H1 (cell line): ENCODE measurements at regions not wholly inside any gene's neighbourhood (a gene's known extent, or its start where the extent isn't known, plus 50 kb on each side); places are given as distances from the start of the nearest gene placed in this dataset.

Experiments used
- CTCF ChIA-PET: fragments of 300-600 bp; sonication (Branson Sonifier 250); formaldehyde crosslinking; loops from one replicate; lab custom pipeline; 2021; ENCODE audit not compliant: partially characterized antibody; lab: Charles Lee
- POLR2A ChIA-PET: fragments of 300-600 bp; sonication (Branson Sonifier 250); formaldehyde crosslinking; loops from one replicate; lab custom pipeline; 2021; ENCODE audit warnings: inconsistent platforms; ENCODE audit not compliant: partially characterized antibody; lab: Charles Lee
- DNase-seq, 2 experiments: peaks; one replicate each; pipeline versions ENCODE4 v3.0.0 to v3.0.0-alpha.2; 2010 to 2022; ENCODE audit warnings: low spot score in 2 of 2, low read depth in 1 of 2, mixed read lengths in 1 of 2
- FAIRE-seq: peaks from 2 replicates; lab custom pipeline; 2011; peaks lifted over from hg19 to GRCh38; lab: Jason Lieb, UNC
- H2AFZ ChIP-seq: 2 replicates; pipeline ENCODE4 v1.8.1; 2012; ENCODE audit warnings: low read length, inconsistent platforms
- H2AK5ac ChIP-seq: 2 replicates; pipeline ENCODE4 v1.6.1; 2013; ENCODE audit warnings: low read depth, low read length
- H2BK120ac ChIP-seq: replicated peaks from 2 replicates; pipeline ENCODE3; 2013; ENCODE audit warnings: low read depth, low read length, inconsistent platforms
- H2BK12ac ChIP-seq: 2 replicates; pipeline ENCODE4 v1.6.1; 2013; ENCODE audit warnings: low read depth, low read length
- H2BK15ac ChIP-seq: 2 replicates; pipeline ENCODE4 v1.6.1; 2013; ENCODE audit warnings: low read length
- H2BK20ac ChIP-seq: 2 replicates; pipeline ENCODE4 v1.6.1; 2013; ENCODE audit warnings: low read length
- H2BK5ac ChIP-seq: 2 replicates; pipeline ENCODE4 v1.6.1; 2013; ENCODE audit warnings: low read depth, low read length
- H3K14ac ChIP-seq: 2 replicates; pipeline ENCODE4 v1.6.1; 2013; ENCODE audit warnings: inconsistent platforms; ENCODE audit not compliant: insufficient read length
- H3K18ac ChIP-seq: 2 replicates; pipeline ENCODE4 v1.6.1; 2013; ENCODE audit warnings: low read length; ENCODE audit errors: extremely low read depth
- H3K23ac ChIP-seq: 2 replicates; pipeline ENCODE4 v1.6.1; 2013; ENCODE audit warnings: inconsistent platforms; ENCODE audit not compliant: insufficient read length
- H3K23me2 ChIP-seq: 2 replicates; pipeline ENCODE4 v1.6.1; 2013; ENCODE audit warnings: low read depth, low read length
- H3K27ac ChIP-seq: 2 replicates; pipeline ENCODE4 v1.6.1; 2011; ENCODE audit warnings: low read depth, low read length, inconsistent platforms
- H3K27me3 ChIP-seq, 4 experiments: replicated peaks in 1 of 4; 1 replicate in 1 of 4; 2 replicates in 3 of 4; pipeline versions ENCODE4 v1.6.1 to v1.8.1; 2011 to 2013; ENCODE audit warnings: low read length in 3 of 4, mild to moderate bottlenecking in 3 of 4, inconsistent platforms in 2 of 4, mixed read lengths in 2 of 4, moderate library complexity in 1 of 4; ENCODE audit not compliant: control insufficient read depth in 3 of 4, insufficient read depth in 3 of 4; ENCODE audit errors: extremely low read depth in 1 of 4
- H3K36me3 ChIP-seq, 4 experiments: 2 replicates each; pipeline versions ENCODE4 v1.6.1 to v1.8.1; 2011 to 2013; ENCODE audit warnings: mild to moderate bottlenecking in 4 of 4, low read length in 3 of 4, moderate library complexity in 2 of 4, control low read depth in 1 of 4, inconsistent platforms in 1 of 4; ENCODE audit not compliant: insufficient read depth in 4 of 4, control insufficient read depth in 2 of 4
- H3K4ac ChIP-seq: replicated peaks from 2 replicates; pipeline ENCODE3; 2013; ENCODE audit warnings: low read length, low read depth, mixed read lengths, inconsistent platforms; ENCODE audit not compliant: insufficient read length
- H3K4me1 ChIP-seq, 4 experiments: replicated peaks in 1 of 4; 1 replicate in 1 of 4; 2 replicates in 3 of 4; pipeline versions ENCODE4 v1.6.1 to v1.8.1; 2011 to 2013; ENCODE audit warnings: low read length in 3 of 4, inconsistent platforms in 2 of 4, mixed read lengths in 1 of 4; ENCODE audit not compliant: insufficient read depth in 4 of 4, control insufficient read depth in 3 of 4
- H3K4me2 ChIP-seq, 2 experiments: 2 replicates each; pipeline versions ENCODE4 v1.6.1 to v1.8.1; 2011 to 2013; ENCODE audit warnings: low read depth in 2 of 2, low read length in 2 of 2, control low read depth in 1 of 2, inconsistent platforms in 1 of 2, mild to moderate bottlenecking in 1 of 2; ENCODE audit not compliant: insufficient read depth in 1 of 2
- H3K4me3 ChIP-seq, 4 experiments: fragments of 200-600, 300-600 bp in 1 of 4; sonication (generic), shearing (Covaris generic), sonication (Bioruptor Twin) in 1 of 4; 2 replicates each; pipeline versions ENCODE4 v1.5.1 to v1.8.1; 2011 to 2016; ENCODE audit warnings: low read length in 4 of 4, low read depth in 3 of 4, control low read depth in 2 of 4, inconsistent platforms in 2 of 4, mild to moderate bottlenecking in 2 of 4, mixed read lengths in 1 of 4, moderate library complexity in 1 of 4; ENCODE audit not compliant: insufficient read depth in 2 of 4; ENCODE audit errors: extremely low read depth in 1 of 4
- H3K56ac ChIP-seq: replicated peaks from 2 replicates; pipeline ENCODE3; 2013; ENCODE audit warnings: low read depth, mild to moderate bottlenecking, mixed read lengths, low read length, inconsistent platforms; ENCODE audit not compliant: insufficient read length
- H3K79me1 ChIP-seq: 2 replicates; pipeline ENCODE4 v1.6.1; 2013; ENCODE audit warnings: low read depth, low read length, control low read depth
- H3K79me2 ChIP-seq, 2 experiments: 2 replicates each; pipeline versions ENCODE4 v1.6.1 to v1.8.1; 2012 to 2013; ENCODE audit warnings: low read length in 2 of 2, mild to moderate bottlenecking in 2 of 2, inconsistent platforms in 1 of 2; ENCODE audit not compliant: insufficient read depth in 2 of 2, control insufficient read depth in 1 of 2
- H3K9ac ChIP-seq, 4 experiments: replicated peaks in 1 of 4; 1 replicate in 1 of 4; 2 replicates in 3 of 4; pipeline versions ENCODE4 v1.6.1 to v1.8.1; 2011 to 2013; ENCODE audit warnings: low read depth in 3 of 4, low read length in 3 of 4, control low read depth in 2 of 4, mild to moderate bottlenecking in 2 of 4, moderate library complexity in 2 of 4, inconsistent platforms in 1 of 4; ENCODE audit errors: extremely low read depth in 1 of 4
- H3K9me3 ChIP-seq, 2 experiments: 2 replicates each; pipeline versions ENCODE4 v1.6.1 to v1.8.1; 2012 to 2013; ENCODE audit warnings: mild to moderate bottlenecking in 2 of 2, moderate library complexity in 2 of 2, control low read depth in 1 of 2, inconsistent platforms in 1 of 2, low read depth in 1 of 2, low read length in 1 of 2, mixed read lengths in 1 of 2; ENCODE audit not compliant: insufficient read depth in 2 of 2
- H4K20me1 ChIP-seq, 2 experiments: replicated peaks in 1 of 2; 2 replicates each; pipeline versions ENCODE3 to v1.8.1; 2011 to 2013; ENCODE audit warnings: inconsistent platforms in 2 of 2, low read length in 2 of 2, mild to moderate bottlenecking in 1 of 2; ENCODE audit not compliant: insufficient read depth in 2 of 2, control insufficient read depth in 1 of 2
- H4K5ac ChIP-seq: 2 replicates; pipeline ENCODE4 v1.6.1; 2013; ENCODE audit warnings: low read length, low read depth, mixed read lengths, inconsistent platforms; ENCODE audit not compliant: insufficient read length
- H4K8ac ChIP-seq: 2 replicates; pipeline ENCODE4 v1.8.0; 2013; ENCODE audit warnings: mild to moderate bottlenecking, moderate library complexity, low read length, inconsistent platforms; ENCODE audit not compliant: insufficient read depth; ENCODE audit errors: extremely low read depth
- H4K91ac ChIP-seq: replicated peaks from 2 replicates; pipeline ENCODE3; 2013; ENCODE audit warnings: low read length, mixed read lengths, inconsistent platforms; ENCODE audit not compliant: insufficient read length
- BACH1 ChIP-seq: IDR thresholded peaks from 2 replicates; pipeline ENCODE4 v1.6.1; 2012; ENCODE audit warnings: low read length, improper control_type of control experiment
- BCL11A ChIP-seq, 2 experiments: IDR thresholded peaks; one replicate each; pipeline ENCODE4 v1.6.1; 2011; ENCODE audit warnings: low read depth in 2 of 2, low read length in 2 of 2, mild to moderate bottlenecking in 2 of 2
- CEBPB ChIP-seq: IDR thresholded peaks from 2 replicates; pipeline ENCODE4 v1.6.1; 2012; ENCODE audit warnings: low read depth, low read length
- CHD1 ChIP-seq: IDR thresholded peaks from 2 replicates; pipeline ENCODE4 v1.6.1; 2012; ENCODE audit warnings: low read depth, low read length, improper control_type of control experiment
- CTBP2 ChIP-seq: IDR thresholded peaks from 2 replicates; pipeline ENCODE4 v1.7.0; 2011; ENCODE audit warnings: borderline replicate concordance, mild to moderate bottlenecking, moderate library complexity, mixed read lengths, low read length; ENCODE audit not compliant: insufficient read depth, insufficient read length
- MAFK ChIP-seq: IDR thresholded peaks from 2 replicates; pipeline ENCODE4 v1.6.1; 2012; ENCODE audit warnings: low read depth, mild to moderate bottlenecking, improper control_type of control experiment, low read length
- RFX5 ChIP-seq: IDR thresholded peaks from 2 replicates; pipeline ENCODE4 v1.6.1; 2011; ENCODE audit warnings: low read depth, low read length, improper control_type of control experiment, borderline replicate concordance
- RNF2 ChIP-seq: fragments of 200-900, 300-1000 bp; sonication (generic); IDR thresholded peaks from 2 replicates; pipeline ENCODE4 v1.7.1; 2016; ENCODE audit warnings: borderline replicate concordance, low read depth, mild to moderate bottlenecking, antibody characterized with exemption, low read length; ENCODE audit not compliant: poor library complexity, severe bottlenecking; ENCODE audit errors: missing control alignments
- RXRA ChIP-seq: IDR thresholded peaks from 2 replicates; pipeline ENCODE4 v1.6.1; 2011; ENCODE audit warnings: low read depth, mild to moderate bottlenecking, low read length, moderate library complexity; ENCODE audit not compliant: insufficient read depth
- SP4 ChIP-seq: IDR thresholded peaks from 2 replicates; pipeline ENCODE4 v1.6.1; 2012; ENCODE audit warnings: low read length, inconsistent platforms
- WGBS, 2 experiments: shearing (Covaris generic) in 1 of 2; methylation state at CpG; one replicate each; pipeline versions ENCODE4 v1.1.6 to v1.1.7; 2013 to 2015; ENCODE audit warnings: low lambda C conversion rate in 2 of 2, mixed read lengths in 2 of 2, inconsistent platforms in 1 of 2, low coverage in 1 of 2, missing lambda C conversion rate in 1 of 2; ENCODE audit not compliant: insufficient replicate concordance in 2 of 2, insufficient coverage in 1 of 2, insufficient read length in 1 of 2; ENCODE audit errors: extremely low coverage in 1 of 2, missing lambda C conversion rate in 1 of 2; 5-methylcytosine and 5-hydroxymethylcytosine counted together
- TF ChIP-seq, protein P1 (sequence below): IDR thresholded peaks from 2 replicates; pipeline ENCODE4 v1.6.1; 2012; ENCODE audit warnings: inconsistent platforms

DNA sequence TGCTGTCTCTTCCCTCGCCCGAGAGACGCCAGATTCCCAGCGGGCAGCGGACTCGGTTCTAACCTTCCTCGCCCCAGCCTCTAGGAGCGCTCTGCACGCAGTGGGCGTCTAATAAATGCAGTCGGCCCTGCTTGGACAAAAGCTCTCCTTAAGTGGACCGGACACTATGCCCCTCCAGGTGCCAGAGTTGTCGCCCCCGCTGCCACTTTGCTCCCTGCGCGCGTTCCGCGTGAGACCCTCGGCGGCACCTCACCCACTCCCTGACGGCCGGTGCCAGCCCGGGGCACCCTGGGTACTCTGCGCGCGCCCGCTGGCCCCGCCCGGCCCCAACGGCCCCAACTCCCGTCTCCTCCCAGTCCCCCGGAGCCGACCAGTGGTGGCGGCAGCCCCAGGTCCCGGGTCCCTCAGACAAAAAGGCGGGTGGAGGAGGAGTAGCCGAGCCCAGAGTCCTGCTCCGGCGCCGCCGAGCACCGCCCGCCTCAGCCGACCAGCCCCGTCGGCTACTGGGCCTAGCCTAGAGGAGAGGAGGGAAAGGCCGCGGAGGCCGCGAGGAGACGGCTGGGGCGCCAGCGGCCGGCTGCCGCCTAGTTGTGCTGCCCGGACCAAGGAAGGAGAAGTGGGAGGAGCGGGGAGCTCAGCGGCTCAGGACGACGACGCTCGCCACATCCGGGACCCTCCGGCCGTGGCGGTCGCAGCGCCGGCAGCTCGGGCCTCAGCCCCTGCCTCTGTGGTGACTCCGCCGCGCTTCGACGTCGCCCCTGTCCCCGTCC, 123.0 kb downstream of the GOSR1 start:
- H3K9me3 ChIP-seq, result no peaks in the 10 kb centered on the region
- H2AK5ac ChIP-seq, result no peak overlapping the region
- FAIRE-seq (no peak), DNase-seq (peak; percentile 41 to 91)
- H4K8ac ChIP-seq, result peak overlapping the region; percentile 95; the same call in 1 of the 2 replicates
- H3K27me3 ChIP-seq, result no peaks in the 10 kb centered on the region
- peak overlapping the region; percentile 98; the same call in 1 of the 2 replicates for H2AFZ ChIP-seq
- H3K4me1 ChIP-seq, result peaks cover 0 to 2% (median 2%) of the 10 kb centered on the region in 4 experiments; a peak in 3 of 7 replicates
- peak overlapping the region; percentile 82 for H3K27ac ChIP-seq
- H3K9ac ChIP-seq, result peak overlapping the region; percentile 65 to 94 (median 86); a peak in 6 of 7 replicates
- H4K20me1 ChIP-seq, result no peaks in the 10 kb centered on the region
- no peak overlapping the region for H2BK120ac ChIP-seq
- peaks cover 5% of the 10 kb centered on the region; the same call in 1 of the 2 replicates for H3K23me2 ChIP-seq
- no peak overlapping the region for H3K14ac ChIP-seq
- H3K56ac ChIP-seq, result peak overlapping the region; percentile 90
- 2% methylated on average over 21 of the region's 78 CpGs; no CpG with 5 or more reads in 1 of the 2 experiments for WGBS, 2 experiments
- peak overlapping the region; percentile 72; the same call in 1 of the 2 replicates for H2BK15ac ChIP-seq
- CTCF ChIA-PET, result interaction anchor here (1.8 kb wide), 1 partner anchor 10 kb away, joined by 7 read pairs; no protein-coding TSS in a partner anchor
- H3K4ac ChIP-seq, result no peak overlapping the region
- peak overlapping the region; percentile 81 to 96 (median 92) for H3K4me3 ChIP-seq
- no peaks in the 10 kb centered on the region for H3K79me1 ChIP-seq
- no peak overlapping the region for H2BK12ac ChIP-seq
- peak overlapping the region; percentile 67 to 74 for H3K4me2 ChIP-seq
- peaks cover 0 to 30% of the 10 kb centered on the region in 2 experiments; a peak in 2 of 4 replicates for H3K79me2 ChIP-seq
- no peak overlapping the region for H2BK20ac ChIP-seq
- H3K23ac ChIP-seq, result no peak overlapping the region
- H2BK5ac ChIP-seq, result 0 out of 2 replicates have a peak overlapping the region, but pooled peaks have one; percentile 77
- POLR2A ChIA-PET, result interaction anchor here (0.6 to 1.1 kb wide), 3 partner anchors 11 to 770 kb away, joined by 3 to 5 read pairs (median 4); no protein-coding TSS in a partner anchor
- H4K5ac ChIP-seq, result peak overlapping the region; percentile 94
- peak overlapping the region; percentile 83 for H3K18ac ChIP-seq
- H3K36me3 ChIP-seq, result no peaks in the 10 kb centered on the region
- H4K91ac ChIP-seq, result peak overlapping the region; percentile 65
- no peak for TF ChIP-seq RFX5
- TF ChIP-seq RXRA, result no peak
- no peak for TF ChIP-seq CEBPB
- TF ChIP-seq CTBP2, result no peak
- TF ChIP-seq MAFK, result no peak
- no peak for TF ChIP-seq CHD1
- TF ChIP-seq, protein P1, sequence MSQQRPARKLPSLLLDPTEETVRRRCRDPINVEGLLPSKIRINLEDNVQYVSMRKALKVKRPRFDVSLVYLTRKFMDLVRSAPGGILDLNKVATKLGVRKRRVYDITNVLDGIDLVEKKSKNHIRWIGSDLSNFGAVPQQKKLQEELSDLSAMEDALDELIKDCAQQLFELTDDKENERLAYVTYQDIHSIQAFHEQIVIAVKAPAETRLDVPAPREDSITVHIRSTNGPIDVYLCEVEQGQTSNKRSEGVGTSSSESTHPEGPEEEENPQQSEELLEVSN, result peak; percentile 22; the same call in 1 of the 2 replicates
- no peak for TF ChIP-seq BCL11A (IDR thresholded peaks at IDR 0.05; ENCODE audit: low read depth in 2 of 2, low read length in 2 of 2)
- TF ChIP-seq RNF2, result no peak
- TF ChIP-seq SP4, result no peak; the same call in 1 of the 2 replicates
- TF ChIP-seq BACH1, result peak; percentile 42; the same call in 1 of the 2 replicates
